ENCODE measurements at regions not wholly inside any gene's neighbourhood (a gene's known extent, or its start where the extent isn't known, plus 50 kb on each side); places are given as distances from the start of the nearest gene placed in this dataset.

DNA sequence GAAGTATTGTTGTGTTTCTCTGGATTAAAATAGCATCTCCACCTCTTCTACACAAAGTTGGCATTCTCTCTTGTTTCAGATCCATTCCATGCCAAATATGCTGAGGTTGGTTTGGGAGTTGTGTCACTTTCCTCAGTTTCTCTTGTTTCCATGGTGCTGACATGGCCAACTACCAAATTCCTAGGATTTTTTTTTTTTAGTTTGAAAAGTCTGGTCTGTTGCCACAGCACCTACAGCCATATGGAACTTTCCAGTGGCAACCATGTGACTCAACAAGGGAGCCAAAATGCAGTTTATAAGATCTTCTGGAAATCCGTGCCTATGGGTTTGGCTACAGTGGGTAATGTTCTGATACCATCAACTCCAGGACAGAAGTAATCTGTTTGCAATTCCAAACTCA lies 96.0 kb upstream of the CLSTN2 start:
- TF ChIP-seq SIN3A (IDR thresholded peaks at IDR 0.05; ENCODE audit: borderline replicate concordance, insufficient read depth, low read length) (no peak), POLR2AphosphoS5 (IDR thresholded peaks at IDR 0.05; ENCODE audit: low read depth, low read length) (no peak), FOXP2 (optimal IDR thresholded peaks at IDR 0.05; ENCODE audit: borderline replicate concordance, extremely low read depth, extremely low read length, insufficient read depth) (no peak), TAF1 (IDR thresholded peaks at IDR 0.05; ENCODE audit: borderline replicate concordance, insufficient read depth, low read length) (no peak)
- TF ChIP-seq, protein P1, sequence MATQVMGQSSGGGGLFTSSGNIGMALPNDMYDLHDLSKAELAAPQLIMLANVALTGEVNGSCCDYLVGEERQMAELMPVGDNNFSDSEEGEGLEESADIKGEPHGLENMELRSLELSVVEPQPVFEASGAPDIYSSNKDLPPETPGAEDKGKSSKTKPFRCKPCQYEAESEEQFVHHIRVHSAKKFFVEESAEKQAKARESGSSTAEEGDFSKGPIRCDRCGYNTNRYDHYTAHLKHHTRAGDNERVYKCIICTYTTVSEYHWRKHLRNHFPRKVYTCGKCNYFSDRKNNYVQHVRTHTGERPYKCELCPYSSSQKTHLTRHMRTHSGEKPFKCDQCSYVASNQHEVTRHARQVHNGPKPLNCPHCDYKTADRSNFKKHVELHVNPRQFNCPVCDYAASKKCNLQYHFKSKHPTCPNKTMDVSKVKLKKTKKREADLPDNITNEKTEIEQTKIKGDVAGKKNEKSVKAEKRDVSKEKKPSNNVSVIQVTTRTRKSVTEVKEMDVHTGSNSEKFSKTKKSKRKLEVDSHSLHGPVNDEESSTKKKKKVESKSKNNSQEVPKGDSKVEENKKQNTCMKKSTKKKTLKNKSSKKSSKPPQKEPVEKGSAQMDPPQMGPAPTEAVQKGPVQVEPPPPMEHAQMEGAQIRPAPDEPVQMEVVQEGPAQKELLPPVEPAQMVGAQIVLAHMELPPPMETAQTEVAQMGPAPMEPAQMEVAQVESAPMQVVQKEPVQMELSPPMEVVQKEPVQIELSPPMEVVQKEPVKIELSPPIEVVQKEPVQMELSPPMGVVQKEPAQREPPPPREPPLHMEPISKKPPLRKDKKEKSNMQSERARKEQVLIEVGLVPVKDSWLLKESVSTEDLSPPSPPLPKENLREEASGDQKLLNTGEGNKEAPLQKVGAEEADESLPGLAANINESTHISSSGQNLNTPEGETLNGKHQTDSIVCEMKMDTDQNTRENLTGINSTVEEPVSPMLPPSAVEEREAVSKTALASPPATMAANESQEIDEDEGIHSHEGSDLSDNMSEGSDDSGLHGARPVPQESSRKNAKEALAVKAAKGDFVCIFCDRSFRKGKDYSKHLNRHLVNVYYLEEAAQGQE (IDR thresholded peaks at IDR 0.05; ENCODE audit: insufficient read depth in 1 of 2, low read depth in 2 of 2, low read length in 2 of 2): no peak

DNA sequence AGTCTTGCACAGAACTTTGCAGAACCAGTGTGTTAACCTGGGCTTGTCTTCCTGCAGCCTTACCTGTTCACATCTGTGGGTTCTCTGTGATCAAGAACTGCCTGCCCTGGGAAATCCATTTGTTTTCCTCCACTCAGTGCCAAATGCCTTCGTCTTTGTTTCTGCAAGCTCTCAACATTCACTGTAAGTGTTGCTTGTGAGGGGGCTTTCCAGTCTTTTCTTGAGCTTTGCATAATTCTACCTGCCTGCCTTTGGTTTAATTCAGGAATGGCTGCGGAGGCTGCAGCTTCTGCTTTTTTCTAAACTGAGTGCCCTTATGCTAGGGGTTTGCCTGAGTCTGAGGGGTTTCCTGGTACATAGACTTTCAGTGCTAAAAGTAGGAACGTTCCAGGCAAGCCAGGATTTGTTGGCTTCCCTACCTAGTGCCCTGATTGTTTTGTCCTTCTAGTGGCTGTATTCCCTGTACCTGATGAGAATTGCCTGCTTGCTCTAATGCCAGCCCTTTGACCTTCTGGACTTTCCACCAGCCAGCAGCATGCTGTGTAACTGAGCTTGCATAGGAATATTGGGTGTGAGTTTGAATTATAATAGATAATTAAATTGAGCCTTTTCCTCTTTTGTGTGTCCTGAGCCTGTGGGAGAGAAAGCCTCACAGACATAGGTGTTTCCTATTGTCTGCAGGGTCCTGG lies 96.6 kb upstream of the CLSTN2 start:
- no peak for TF ChIP-seq TAF1 (IDR thresholded peaks at IDR 0.05; ENCODE audit: borderline replicate concordance, insufficient read depth, low read length)
- no peak for TF ChIP-seq POLR2AphosphoS5 (IDR thresholded peaks at IDR 0.05; ENCODE audit: low read depth, low read length)
- TF ChIP-seq FOXP2 (optimal IDR thresholded peaks at IDR 0.05; ENCODE audit: borderline replicate concordance, extremely low read depth, extremely low read length, insufficient read depth): no peak
- no peak for TF ChIP-seq SIN3A (IDR thresholded peaks at IDR 0.05; ENCODE audit: borderline replicate concordance, insufficient read depth, low read length)

DNA sequence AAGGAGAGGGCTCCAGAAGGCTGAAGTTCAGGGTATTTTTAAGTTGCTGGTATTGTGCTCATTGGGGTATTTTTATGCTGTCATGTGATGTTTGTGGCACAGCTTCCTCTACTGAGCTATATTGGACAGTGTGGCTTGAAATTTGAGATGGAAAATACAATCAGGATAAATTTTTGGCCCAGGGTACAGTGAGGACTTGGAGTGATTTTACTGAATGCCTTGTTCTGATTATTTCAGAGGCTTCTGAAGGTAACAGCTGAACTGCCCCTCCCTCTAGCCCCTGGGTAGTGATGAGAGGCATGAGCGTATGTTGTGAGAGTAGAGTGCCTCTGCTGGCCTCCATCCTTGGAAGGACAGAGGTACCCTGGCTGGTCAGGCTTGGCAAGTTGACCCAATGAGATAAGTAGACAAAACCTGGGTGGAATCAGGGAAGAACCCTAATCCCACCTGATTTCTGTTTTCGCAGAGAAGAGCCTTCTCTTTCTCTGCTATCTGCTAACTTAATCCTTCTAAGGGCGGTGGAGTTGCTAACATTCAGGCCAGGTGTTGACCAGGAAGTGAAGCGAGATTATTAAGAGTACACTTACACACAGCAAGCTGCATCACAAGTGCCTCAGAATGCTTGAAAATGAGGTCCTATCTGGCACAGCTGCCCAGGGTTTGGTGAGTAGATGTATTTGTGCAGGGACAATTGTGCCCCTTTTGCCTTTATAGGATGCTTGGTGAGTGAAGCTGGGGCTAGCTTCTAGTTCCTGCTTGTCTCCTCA lies 98.1 kb upstream of the CLSTN2 start:
- TF ChIP-seq SIN3A (IDR thresholded peaks at IDR 0.05; ENCODE audit: borderline replicate concordance, insufficient read depth, low read length) (no peak), FOXP2 (optimal IDR thresholded peaks at IDR 0.05; ENCODE audit: borderline replicate concordance, extremely low read depth, extremely low read length, insufficient read depth) (no peak), POLR2AphosphoS5 (IDR thresholded peaks at IDR 0.05; ENCODE audit: low read depth, low read length) (no peak)

DNA sequence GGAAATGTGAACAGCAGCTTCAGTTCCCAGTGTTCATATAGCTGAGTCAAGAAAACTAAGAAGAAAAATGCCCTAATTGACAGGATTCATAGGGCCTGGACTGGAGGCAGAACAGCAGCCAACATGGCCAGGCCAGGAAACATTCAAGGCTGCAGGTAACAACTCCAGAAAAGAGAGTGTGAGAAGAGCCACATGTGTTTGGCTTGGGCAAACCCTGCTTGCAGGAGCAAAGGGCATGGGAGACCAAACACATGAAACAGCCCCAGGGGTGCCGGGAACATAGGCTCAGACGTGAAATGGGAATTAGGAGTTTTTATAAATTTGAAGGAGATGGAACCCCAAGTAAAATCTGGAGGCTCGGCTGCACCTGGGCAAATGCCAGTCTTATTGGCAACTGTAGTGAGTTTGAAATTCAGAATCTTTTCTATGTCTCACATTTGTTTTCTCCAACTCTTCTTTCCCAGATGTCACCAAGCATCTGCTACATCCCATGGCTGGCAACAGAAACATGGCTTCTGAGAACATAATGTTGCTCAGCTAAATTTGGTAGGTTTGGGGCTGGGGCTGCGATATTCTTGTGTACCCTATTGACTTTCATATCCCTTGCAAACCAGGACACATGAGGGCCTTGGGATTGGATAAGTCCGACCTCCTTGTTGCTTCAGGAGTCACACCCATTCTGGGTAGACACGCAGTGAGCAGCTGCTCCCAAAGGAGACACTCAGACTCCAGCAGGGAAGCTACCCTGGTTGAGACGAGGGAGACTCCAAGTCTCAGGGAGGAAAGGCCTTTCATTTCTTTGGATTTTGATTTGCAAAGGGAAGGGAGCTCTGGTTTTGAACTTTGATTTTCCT lies 98.9 kb upstream of the CLSTN2 start:
- TF ChIP-seq POLR2AphosphoS5 (IDR thresholded peaks at IDR 0.05; ENCODE audit: low read depth, low read length): no peak
- no peak for TF ChIP-seq FOXP2 (optimal IDR thresholded peaks at IDR 0.05; ENCODE audit: borderline replicate concordance, extremely low read depth, extremely low read length, insufficient read depth)
- no peak for TF ChIP-seq SIN3A (IDR thresholded peaks at IDR 0.05; ENCODE audit: borderline replicate concordance, insufficient read depth, low read length)
- no peak for TF ChIP-seq TAF1 (IDR thresholded peaks at IDR 0.05; ENCODE audit: borderline replicate concordance, insufficient read depth, low read length)
- TF ChIP-seq, protein P1 (IDR thresholded peaks at IDR 0.05; ENCODE audit: insufficient read depth in 1 of 2, low read depth in 2 of 2, low read length in 2 of 2): no peak

DNA sequence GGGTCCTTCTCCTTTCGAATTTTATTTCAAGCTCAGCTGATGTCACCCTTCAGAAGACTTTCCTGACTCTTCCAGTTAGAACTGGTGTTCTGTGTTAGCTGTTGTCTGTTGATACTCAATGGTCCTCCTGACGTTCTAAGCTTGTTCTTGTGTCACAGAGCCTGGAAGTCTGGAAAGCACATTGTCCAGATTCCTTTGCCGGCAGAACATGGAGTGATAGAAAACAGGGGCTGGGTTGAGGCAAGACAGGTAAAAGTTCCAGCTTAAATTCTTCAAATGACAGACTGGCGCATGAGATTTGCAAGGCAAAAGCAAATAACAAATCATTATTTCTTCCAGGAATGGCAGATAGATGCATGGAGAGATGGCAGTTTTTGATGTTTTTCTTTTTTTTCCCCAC lies 102.0 kb upstream of the CLSTN2 start:
- TF ChIP-seq POLR2AphosphoS5 (IDR thresholded peaks at IDR 0.05; ENCODE audit: low read depth, low read length): no peak
- no peak for TF ChIP-seq SIN3A (IDR thresholded peaks at IDR 0.05; ENCODE audit: borderline replicate concordance, insufficient read depth, low read length)
- TF ChIP-seq, protein P1 (IDR thresholded peaks at IDR 0.05; ENCODE audit: insufficient read depth in 1 of 2, low read depth in 2 of 2, low read length in 2 of 2): no peak
- TF ChIP-seq TAF1 (IDR thresholded peaks at IDR 0.05; ENCODE audit: borderline replicate concordance, insufficient read depth, low read length): no peak
- no peak for TF ChIP-seq FOXP2 (optimal IDR thresholded peaks at IDR 0.05; ENCODE audit: borderline replicate concordance, extremely low read depth, extremely low read length, insufficient read depth)

Data from PFSK-1 (cell line).